ENCODE measurements at regions not wholly inside any gene's neighbourhood (a gene's known extent, or its start where the extent isn't known, plus 50 kb on each side); places are given as distances from the start of the nearest gene placed in this dataset.

- Histone ChIP-seq H3K36me3 (ENCODE audit: low read depth) (0 out of 2 replicates have a peak, but pooled peaks cover 3% of the 10 kb centered on the region), H3K79me2 (ENCODE audit: low read depth) (no peaks in the 10 kb centered on the region), H3K4me3 (no peak overlapping the region), H3K27ac (no peak overlapping the region), H3K9me3 (ENCODE audit: insufficient read depth, low read depth) (no peaks in the 10 kb centered on the region), H4K20me1 (ENCODE audit: insufficient read depth) (no peaks in the 10 kb centered on the region), H3K4me2 (no peak overlapping the region), H3K9me2 (ENCODE audit: insufficient read depth) (no peaks in the 10 kb centered on the region), H3K4me1 (replicated peaks; ENCODE audit: insufficient read depth) (no peaks in the 10 kb centered on the region), H2AFZ (no peak overlapping the region), H3F3A (ENCODE audit: insufficient read depth, low read depth) (0 out of 2 replicates have a peak, but pooled peaks cover 4% of the 10 kb centered on the region), H3K27me3 (ENCODE audit: insufficient read depth, low read depth) (no peaks in the 10 kb centered on the region)
- DNase-seq: no peak
- TF ChIP-seq EZH2 (IDR thresholded peaks at IDR 0.05; ENCODE audit: low read depth) (no peak), CTCF (conservative IDR thresholded peaks at IDR 0.05) (no peak)
- ChIA-PET POLR2A (ENCODE audit: unreplicated experiment) (no interaction called here), CTCF (no interaction called here)
- intact Hi-C loops (cut with micrococcal nuclease; ENCODE audit: unreplicated experiment): no loop called here
- no TSS peak for BruUV-seq (replicated peaks)
Measured at GRCh38 chr3:13125092-13126015, 52.1 kb upstream of the IQSEC1 start.

GRCh38 chr3:13124631-13125030, 51.4 kb upstream of the IQSEC1 start:
- BruUV-seq (replicated peaks): no TSS peak
- intact Hi-C loops (cut with micrococcal nuclease; ENCODE audit: unreplicated experiment): no loop called here
- no peaks in the 10 kb centered on the region for H3K4me1 ChIP-seq (replicated peaks; ENCODE audit: insufficient read depth)
- no peaks in the 10 kb centered on the region for H3K9me2 ChIP-seq (ENCODE audit: insufficient read depth)
- no peak for DNase-seq
- H3K27me3 ChIP-seq (ENCODE audit: insufficient read depth, low read depth): no peaks in the 10 kb centered on the region
- H3F3A ChIP-seq (ENCODE audit: insufficient read depth, low read depth): 0 out of 2 replicates have a peak, but pooled peaks cover 8% of the 10 kb centered on the region
- H3K9me3 ChIP-seq (ENCODE audit: insufficient read depth, low read depth): no peaks in the 10 kb centered on the region
- no peaks in the 10 kb centered on the region for H4K20me1 ChIP-seq (ENCODE audit: insufficient read depth)
- no peak overlapping the region for H3K27ac ChIP-seq
- ChIA-PET POLR2A (ENCODE audit: unreplicated experiment) (interaction anchor here (0.6 kb wide), 1 partner anchor 207 kb away, joined by 5 read pairs; no protein-coding TSS in a partner anchor), CTCF (no interaction called here)
- no peaks in the 10 kb centered on the region for H3K79me2 ChIP-seq (ENCODE audit: low read depth)
- no peak overlapping the region for H3K4me3 ChIP-seq
- H2AFZ ChIP-seq: no peak overlapping the region
- 0 out of 2 replicates have a peak, but pooled peaks cover 3% of the 10 kb centered on the region for H3K36me3 ChIP-seq (ENCODE audit: low read depth)
- no peak overlapping the region for H3K4me2 ChIP-seq
- TF ChIP-seq CTCF (conservative IDR thresholded peaks at IDR 0.05) (no peak), EZH2 (IDR thresholded peaks at IDR 0.05; ENCODE audit: low read depth) (no peak)

- no peaks in the 10 kb centered on the region for H3K27me3 ChIP-seq (ENCODE audit: insufficient read depth, low read depth)
- no peaks in the 10 kb centered on the region for H3K9me2 ChIP-seq (ENCODE audit: insufficient read depth)
- no TSS peak for BruUV-seq (replicated peaks)
- no peaks in the 10 kb centered on the region for H4K20me1 ChIP-seq (ENCODE audit: insufficient read depth)
- H3K4me3 ChIP-seq: no peak overlapping the region
- ChIA-PET CTCF (no interaction called here), POLR2A (ENCODE audit: unreplicated experiment) (no interaction called here)
- H3K36me3 ChIP-seq (ENCODE audit: low read depth): no peaks in the 10 kb centered on the region
- H3K4me1 ChIP-seq (replicated peaks; ENCODE audit: insufficient read depth): no peaks in the 10 kb centered on the region
- no peaks in the 10 kb centered on the region for H3K79me2 ChIP-seq (ENCODE audit: low read depth)
- intact Hi-C loops (cut with micrococcal nuclease; ENCODE audit: unreplicated experiment): no loop called here
- H3K9me3 ChIP-seq (ENCODE audit: insufficient read depth, low read depth): no peaks in the 10 kb centered on the region
- 0 out of 2 replicates have a peak, but pooled peaks cover 3% of the 10 kb centered on the region for H3F3A ChIP-seq (ENCODE audit: insufficient read depth, low read depth)
- TF ChIP-seq CTCF (conservative IDR thresholded peaks at IDR 0.05) (no peak), EZH2 (IDR thresholded peaks at IDR 0.05; ENCODE audit: low read depth) (no peak)
- no peak for DNase-seq
- H2AFZ ChIP-seq: no peak overlapping the region
- no peak overlapping the region for H3K4me2 ChIP-seq
- no peak overlapping the region for H3K27ac ChIP-seq
Measured at GRCh38 chr3:13123765-13124164, 50.5 kb upstream of the IQSEC1 start.
